GM12891 (cell line): ENCODE measurements at regions not wholly inside any gene's neighbourhood (a gene's known extent, or its start where the extent isn't known, plus 50 kb on each side); places are given as distances from the start of the nearest gene placed in this dataset.

Experiments used
- DNase-seq: peaks from one replicate; pipeline ENCODE4 v3.0.0; 2011; ENCODE audit warnings: low spot score; ENCODE audit not compliant: insufficient read length
- FAIRE-seq: peaks from 2 replicates; lab custom pipeline; 2011; peaks lifted over from hg19 to GRCh38; lab: Jason Lieb, UNC
- PAX5 ChIP-seq: IDR thresholded peaks from 2 replicates; pipeline ENCODE4 v1.6.1; 2011; ENCODE audit warnings: low read length, moderate library complexity, mild to moderate bottlenecking; ENCODE audit not compliant: insufficient read depth, severe bottlenecking
- POLR2A ChIP-seq: IDR thresholded peaks from 2 replicates; pipeline ENCODE4 v1.6.1; 2011; ENCODE audit warnings: low read depth, low read length, control low read depth
- POLR2AphosphoS5 ChIP-seq: IDR thresholded peaks from 2 replicates; pipeline ENCODE4 v1.6.1; 2011; ENCODE audit warnings: low read depth, low read length, control low read depth
- POU2F2 ChIP-seq: IDR thresholded peaks from 2 replicates; pipeline ENCODE4 v1.6.1; 2011; ENCODE audit warnings: low read depth, mild to moderate bottlenecking, control low read depth, low read length, moderate library complexity
- SPI1 ChIP-seq: IDR thresholded peaks from 2 replicates; pipeline ENCODE4 v1.6.1; 2011; ENCODE audit warnings: low read depth, low read length, control low read depth
- TAF1 ChIP-seq: IDR thresholded peaks from 2 replicates; pipeline ENCODE4 v1.6.1; 2011; ENCODE audit warnings: low read depth, low read length, control low read depth

GRCh38 chr20:8935878-8936277 is 133.0 kb upstream of the PLCB4 start:
- TF ChIP-seq PAX5: no peak
- no peak for TF ChIP-seq POLR2A
- TF ChIP-seq POU2F2: no peak
- no peak for TF ChIP-seq SPI1
- TF ChIP-seq TAF1: no peak
- TF ChIP-seq POLR2AphosphoS5: no peak
- FAIRE-seq (no peak), DNase-seq (no peak)

GRCh38 chr20:8938532-8938931 is 130.4 kb upstream of the PLCB4 start:
- DNase-seq: no peak
- no peak for FAIRE-seq
- TF ChIP-seq POLR2AphosphoS5 (no peak), PAX5 (no peak), SPI1 (no peak), TAF1 (no peak)

GRCh38 chr20:8940326-8940725 is 128.6 kb upstream of the PLCB4 start:
- FAIRE-seq (no peak), DNase-seq (no peak)
- TF ChIP-seq POLR2A (no peak), TAF1 (no peak), POLR2AphosphoS5 (no peak), SPI1 (no peak), POU2F2 (no peak), PAX5 (no peak)

GRCh38 chr20:8943631-8944030 is 125.3 kb upstream of the PLCB4 start:
- TF ChIP-seq TAF1: no peak
- no peak for TF ChIP-seq SPI1
- no peak for TF ChIP-seq POLR2AphosphoS5
- TF ChIP-seq POLR2A: no peak
- no peak for TF ChIP-seq PAX5
- no peak for TF ChIP-seq POU2F2
- no peak for FAIRE-seq
- DNase-seq: no peak

GRCh38 chr20:8946036-8946940 is 122.6 kb upstream of the PLCB4 start:
- TF ChIP-seq SPI1: no peak
- no peak for TF ChIP-seq POLR2A
- TF ChIP-seq POLR2AphosphoS5: no peak
- TF ChIP-seq TAF1: no peak
- TF ChIP-seq POU2F2: no peak
- TF ChIP-seq PAX5: no peak
- FAIRE-seq (no peak), DNase-seq (no peak)

GRCh38 chr20:8948442-8949020 is 120.4 kb upstream of the PLCB4 start:
- FAIRE-seq (no peak), DNase-seq (no peak)
- TF ChIP-seq TAF1 (no peak), POLR2A (no peak), SPI1 (no peak), POLR2AphosphoS5 (no peak), PAX5 (no peak)

GRCh38 chr20:8951164-8951563 is 117.7 kb upstream of the PLCB4 start:
- FAIRE-seq: no peak
- TF ChIP-seq PAX5 (no peak), TAF1 (no peak), POLR2A (no peak)

GRCh38 chr20:8952721-8953120 is 116.2 kb upstream of the PLCB4 start:
- DNase-seq (no peak), FAIRE-seq (no peak)
- TF ChIP-seq POU2F2 (no peak), PAX5 (no peak), POLR2AphosphoS5 (no peak), TAF1 (no peak), SPI1 (no peak), POLR2A (no peak)

More at GRCh38 chr20:8951164-8951563, 117.7 kb upstream of the PLCB4 start:
- DNase-seq: no peak

- no peak for TF ChIP-seq SPI1
- TF ChIP-seq POU2F2: no peak
- TF ChIP-seq PAX5: no peak
- TF ChIP-seq TAF1: no peak
- no peak for TF ChIP-seq POLR2AphosphoS5
- no peak for TF ChIP-seq POLR2A
- DNase-seq: no peak
- FAIRE-seq: no peak
These were observed 115.6 kb upstream of the PLCB4 start for GRCh38 chr20:8953300-8953699.

GRCh38 chr20:8960241-8960640 is 108.6 kb upstream of the PLCB4 start:
- DNase-seq (no peak), FAIRE-seq (no peak)
- TF ChIP-seq SPI1: no peak
- no peak for TF ChIP-seq POU2F2
- no peak for TF ChIP-seq POLR2A
- no peak for TF ChIP-seq PAX5
- no peak for TF ChIP-seq POLR2AphosphoS5
- no peak for TF ChIP-seq TAF1

- FAIRE-seq (no peak), DNase-seq (no peak)
- no peak for TF ChIP-seq POLR2A
- TF ChIP-seq TAF1: no peak
- no peak for TF ChIP-seq PAX5
- TF ChIP-seq POLR2AphosphoS5: no peak
- no peak for TF ChIP-seq SPI1
- TF ChIP-seq POU2F2: no peak
These were observed 105.6 kb upstream of the PLCB4 start for GRCh38 chr20:8963330-8963729.
